PC-3 (cell line): ENCODE measurements at regions not wholly inside any gene's neighbourhood (a gene's known extent, or its start where the extent isn't known, plus 50 kb on each side); places are given as distances from the start of the nearest gene placed in this dataset.

ENCODE experiments used
- ATAC-seq: fragments of 200-7000 bp; cut with Tn5 transposase; 2 replicates; pipeline ENCODE4 v1.9.1; 2020; ENCODE audit warnings: mild to moderate bottlenecking, moderate library complexity
- BruUV-seq: library from RNA; stranded (reverse); fragments of 400-500 nt; replicated peaks from 2 replicates; lab custom pipeline; 2021; lab: Mats Ljungman, UMichigan
- CTCF ChIA-PET: fragments of 300-600 bp; sonication (Branson Sonifier 250); formaldehyde crosslinking; loops from one replicate; lab custom pipeline; 2022; ENCODE audit warnings: antibody characterized with exemption; lab: Charles Lee
- POLR2A ChIA-PET: fragments of 300-600 bp; sonication (Branson Sonifier 250); formaldehyde crosslinking; loops from one replicate; lab custom pipeline; 2022; ENCODE audit warnings: antibody characterized with exemption; ENCODE audit not compliant: unreplicated experiment; lab: Charles Lee
- DNase-seq: peaks from one replicate; pipeline ENCODE4 v3.0.0-alpha.2; 2015
- H2AFZ ChIP-seq: fragments of 300-600 bp; sonication (generic); 2 replicates; pipeline ENCODE4 v1.6.0; 2016; ENCODE audit warnings: antibody characterized with exemption, low read length
- H3F3A ChIP-seq: fragments of 300-600 bp; sonication (generic); one replicate; pipeline ENCODE4 v1.6.0; 2017; ENCODE audit warnings: antibody characterized with exemption, low read length, control low read depth, mild to moderate bottlenecking; ENCODE audit not compliant: unreplicated experiment
- H3K27ac ChIP-seq: fragments of 300-600 bp; sonication (generic); 2 replicates; pipeline ENCODE4 v1.5.1; 2016; ENCODE audit warnings: mild to moderate bottlenecking, low read length
- H3K27me3 ChIP-seq: fragments of 300-600 bp; sonication (generic); 2 replicates; pipeline ENCODE4 v1.6.1; 2016; ENCODE audit warnings: low read length, mixed read lengths
- H3K36me3 ChIP-seq: fragments of 300-600 bp; sonication (generic); 2 replicates; pipeline ENCODE4 v1.6.1; 2016; ENCODE audit warnings: low read depth, mixed run types, low read length, mixed read lengths
- H3K4me1 ChIP-seq: fragments of 300-600 bp; sonication (generic); 2 replicates; pipeline ENCODE4 v1.5.1; 2016; ENCODE audit warnings: low read length; ENCODE audit not compliant: insufficient read depth
- H3K4me2 ChIP-seq: fragments of 300-600 bp; sonication (generic); 2 replicates; pipeline ENCODE4 v1.6.0; 2016; ENCODE audit warnings: low read length
- H3K4me3 ChIP-seq: fragments of 300-600 bp; sonication (generic); 2 replicates; pipeline ENCODE4 v1.5.1; 2016; ENCODE audit warnings: mild to moderate bottlenecking, low read length, mixed read lengths
- H3K79me2 ChIP-seq: fragments of 300-600 bp; sonication (generic); 2 replicates; pipeline ENCODE4 v1.6.1; 2017; ENCODE audit warnings: low read length, mixed read lengths
- H3K9ac ChIP-seq: fragments of 300-600 bp; sonication (generic); 2 replicates; pipeline ENCODE4 v1.6.0; 2016; ENCODE audit warnings: mild to moderate bottlenecking, low read length
- H3K9me2 ChIP-seq: fragments of 300-600 bp; sonication (generic); replicated peaks from 2 replicates; pipeline ENCODE4 v1.6.1; 2016; ENCODE audit warnings: mixed run types, low read length, mixed read lengths
- H3K9me3 ChIP-seq: fragments of 300-600 bp; sonication (generic); 2 replicates; pipeline ENCODE4 v1.6.1; 2016; ENCODE audit warnings: low read length, mixed read lengths
- H4K20me1 ChIP-seq: fragments of 300-600 bp; sonication (generic); 2 replicates; pipeline ENCODE4 v1.6.1; 2016; ENCODE audit warnings: low read length, mixed read lengths
- CTCF ChIP-seq: fragments of 300-600 bp; sonication (generic); conservative IDR thresholded peaks from 2 replicates; pipeline ENCODE4 v1.5.1; 2017; ENCODE audit warnings: antibody characterized with exemption, low read depth, mild to moderate bottlenecking, low read length
- EZH2 ChIP-seq: fragments of 300-600 bp; sonication (generic); IDR thresholded peaks from one replicate; pipeline ENCODE4 v1.6.1; 2017; ENCODE audit warnings: antibody characterized with exemption, mild to moderate bottlenecking, low read length; ENCODE audit not compliant: unreplicated experiment
- EZH2phosphoT487 ChIP-seq: fragments of 300-600 bp; sonication (generic); IDR thresholded peaks from 2 replicates; pipeline ENCODE4 v1.6.1; 2018; ENCODE audit warnings: mild to moderate bottlenecking, antibody characterized with exemption, low read length, borderline replicate concordance
- intact Hi-C: fragments of 100-400 bp; cut with micrococcal nuclease; formaldehyde crosslinking; loops from 2 replicates; pipeline ENCODE4 v1.9.0; 2023

GRCh38 chr12:40581889-40582288 lies 110.3 kb upstream of the CNTN1 start:
- Histone ChIP-seq H3K9ac (no peak overlapping the region), H3K79me2 (no peaks in the 10 kb centered on the region), H3K9me3 (0 out of 2 replicates have a peak, but pooled peaks cover 5% of the 10 kb centered on the region), H3K9me2 (no peaks in the 10 kb centered on the region), H3K27me3 (no peaks in the 10 kb centered on the region), H3K36me3 (no peaks in the 10 kb centered on the region), H2AFZ (no peak overlapping the region), H3F3A (no peaks in the 10 kb centered on the region), H3K27ac (no peak overlapping the region), H3K4me3 (no peak overlapping the region), H3K4me2 (no peak overlapping the region), H3K4me1 (no peaks in the 10 kb centered on the region), H4K20me1 (no peaks in the 10 kb centered on the region)
- ChIA-PET POLR2A (interaction anchor here (0.6 kb wide), 1 partner anchor 705 kb away, joined by 3 read pairs; no protein-coding TSS in a partner anchor), CTCF (no interaction called here)
- ATAC-seq (no peak), DNase-seq (no peak)
- TF ChIP-seq EZH2phosphoT487 (no peak), CTCF (no peak), EZH2 (no peak)
- no TSS peak for BruUV-seq
- intact Hi-C loops, result no loop called here

GRCh38 chr12:40583743-40584142 lies 108.5 kb upstream of the CNTN1 start:
- H2AFZ ChIP-seq, result no peak overlapping the region
- intact Hi-C loops, result no loop called here
- H3K4me2 ChIP-seq, result no peak overlapping the region
- H3K27me3 ChIP-seq, result no peaks in the 10 kb centered on the region
- no peaks in the 10 kb centered on the region for H3F3A ChIP-seq
- no peaks in the 10 kb centered on the region for H3K9me2 ChIP-seq
- H3K27ac ChIP-seq, result no peak overlapping the region
- POLR2A ChIA-PET, result no interaction called here
- TF ChIP-seq EZH2 (no peak), EZH2phosphoT487 (no peak), CTCF (no peak)
- no peaks in the 10 kb centered on the region for H4K20me1 ChIP-seq
- 0 out of 2 replicates have a peak, but pooled peaks cover 5% of the 10 kb centered on the region for H3K9me3 ChIP-seq
- no peak overlapping the region for H3K4me3 ChIP-seq
- ATAC-seq (no peak), DNase-seq (no peak)
- no peaks in the 10 kb centered on the region for H3K79me2 ChIP-seq
- H3K36me3 ChIP-seq, result no peaks in the 10 kb centered on the region
- CTCF ChIA-PET, result no interaction called here
- H3K9ac ChIP-seq, result no peak overlapping the region
- BruUV-seq, result no TSS peak
- no peaks in the 10 kb centered on the region for H3K4me1 ChIP-seq

GRCh38 chr12:40584763-40585162 lies 107.5 kb upstream of the CNTN1 start:
- BruUV-seq, result no TSS peak
- Histone ChIP-seq H3K9ac (no peak overlapping the region), H3K9me2 (no peaks in the 10 kb centered on the region), H3K4me2 (no peak overlapping the region), H3K9me3 (0 out of 2 replicates have a peak, but pooled peaks cover 2% of the 10 kb centered on the region), H3K27me3 (no peaks in the 10 kb centered on the region), H3K4me3 (no peak overlapping the region), H3K79me2 (no peaks in the 10 kb centered on the region), H4K20me1 (no peaks in the 10 kb centered on the region), H3K36me3 (no peaks in the 10 kb centered on the region), H3K27ac (no peak overlapping the region), H3F3A (no peaks in the 10 kb centered on the region), H3K4me1 (no peaks in the 10 kb centered on the region), H2AFZ (no peak overlapping the region)
- CTCF ChIA-PET, result no interaction called here
- no peak for DNase-seq
- TF ChIP-seq EZH2phosphoT487, result no peak
- no peak for TF ChIP-seq CTCF
- no peak for TF ChIP-seq EZH2
- POLR2A ChIA-PET, result no interaction called here
- intact Hi-C loops, result no loop called here
- ATAC-seq, result no peak
